ENCODE measurements at regions not wholly inside any gene's neighbourhood (a gene's known extent, or its start where the extent isn't known, plus 50 kb on each side); places are given as distances from the start of the nearest gene placed in this dataset.

DNA sequence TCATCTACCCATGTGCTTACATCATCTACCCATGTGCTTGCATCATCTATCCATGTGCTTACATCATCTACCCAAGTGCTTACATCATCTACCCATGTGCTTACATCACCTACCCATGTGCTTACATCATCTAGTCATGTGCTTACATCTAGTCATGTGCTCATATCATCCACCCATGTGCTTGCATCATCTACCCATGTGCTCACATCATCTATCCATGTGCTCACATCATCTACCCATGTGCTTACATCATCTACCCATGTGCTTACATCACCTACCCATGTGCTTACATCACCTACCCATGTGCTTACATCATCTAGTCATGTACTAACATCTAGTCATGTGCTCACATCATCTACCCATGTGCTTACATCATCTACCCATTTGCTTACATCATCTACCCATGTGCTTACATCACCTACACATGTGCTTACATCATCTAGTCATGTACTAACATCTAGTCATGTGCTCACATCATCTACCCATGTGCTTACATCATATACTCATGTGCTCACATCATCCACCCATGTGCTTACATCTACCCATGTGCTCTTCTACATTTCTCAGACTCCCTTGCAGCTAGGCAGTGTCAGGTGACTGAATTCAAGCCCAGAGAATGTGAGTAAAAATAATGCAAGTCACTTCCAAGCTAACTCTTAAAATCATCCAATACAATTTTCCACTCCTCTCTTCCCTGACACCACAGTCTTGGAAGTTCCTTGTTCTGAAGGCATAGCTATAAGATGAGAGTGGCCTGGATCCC lies 196.8 kb downstream of the CBLN1 start:
- Mint-ChIP-seq H3K27me3 (ENCODE audit: unreplicated experiment) (no peaks in the 10 kb centered on the region), H3K36me3 (ENCODE audit: unreplicated experiment) (no peaks in the 10 kb centered on the region), H3K4me1 (ENCODE audit: unreplicated experiment) (no peaks in the 10 kb centered on the region), H3K4me3 (ENCODE audit: unreplicated experiment) (no peak overlapping the region), H3K9me3 (ENCODE audit: unreplicated experiment) (peaks cover 52% of the 10 kb centered on the region), H3K27ac (ENCODE audit: unreplicated experiment) (no peak overlapping the region)
- DNase-seq (ENCODE audit: extremely low spot score, unreplicated experiment): no peak
- TF ChIP-seq, protein P1, sequence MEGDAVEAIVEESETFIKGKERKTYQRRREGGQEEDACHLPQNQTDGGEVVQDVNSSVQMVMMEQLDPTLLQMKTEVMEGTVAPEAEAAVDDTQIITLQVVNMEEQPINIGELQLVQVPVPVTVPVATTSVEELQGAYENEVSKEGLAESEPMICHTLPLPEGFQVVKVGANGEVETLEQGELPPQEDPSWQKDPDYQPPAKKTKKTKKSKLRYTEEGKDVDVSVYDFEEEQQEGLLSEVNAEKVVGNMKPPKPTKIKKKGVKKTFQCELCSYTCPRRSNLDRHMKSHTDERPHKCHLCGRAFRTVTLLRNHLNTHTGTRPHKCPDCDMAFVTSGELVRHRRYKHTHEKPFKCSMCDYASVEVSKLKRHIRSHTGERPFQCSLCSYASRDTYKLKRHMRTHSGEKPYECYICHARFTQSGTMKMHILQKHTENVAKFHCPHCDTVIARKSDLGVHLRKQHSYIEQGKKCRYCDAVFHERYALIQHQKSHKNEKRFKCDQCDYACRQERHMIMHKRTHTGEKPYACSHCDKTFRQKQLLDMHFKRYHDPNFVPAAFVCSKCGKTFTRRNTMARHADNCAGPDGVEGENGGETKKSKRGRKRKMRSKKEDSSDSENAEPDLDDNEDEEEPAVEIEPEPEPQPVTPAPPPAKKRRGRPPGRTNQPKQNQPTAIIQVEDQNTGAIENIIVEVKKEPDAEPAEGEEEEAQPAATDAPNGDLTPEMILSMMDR (IDR thresholded peaks at IDR 0.05): no peak

DNA sequence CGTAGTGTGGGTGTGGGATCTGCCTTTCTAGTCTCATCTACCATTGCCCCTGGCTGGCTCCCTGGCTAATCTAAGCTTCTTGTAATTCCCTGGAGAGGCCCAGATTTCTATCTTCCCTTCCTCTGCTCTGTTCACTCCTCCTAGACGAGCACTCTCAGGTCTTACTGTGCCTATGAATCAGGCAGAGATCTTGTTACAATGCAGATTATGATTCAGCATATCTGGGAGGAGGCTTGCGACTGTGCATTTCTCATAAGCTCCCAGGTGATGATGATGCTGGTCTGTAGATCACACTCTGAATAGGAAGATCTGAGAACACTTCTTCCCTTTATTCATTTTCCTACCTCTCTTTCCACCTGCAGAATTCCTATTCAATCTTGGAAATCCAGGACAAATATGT lies 200.1 kb downstream of the CBLN1 start:
- Mint-ChIP-seq H3K9me3 (ENCODE audit: unreplicated experiment) (peaks cover 59% of the 10 kb centered on the region), H3K4me3 (ENCODE audit: unreplicated experiment) (no peak overlapping the region), H3K36me3 (ENCODE audit: unreplicated experiment) (no peaks in the 10 kb centered on the region), H3K4me1 (ENCODE audit: unreplicated experiment) (no peaks in the 10 kb centered on the region), H3K27me3 (ENCODE audit: unreplicated experiment) (no peaks in the 10 kb centered on the region), H3K27ac (ENCODE audit: unreplicated experiment) (no peak overlapping the region)
- TF ChIP-seq, protein P1 (IDR thresholded peaks at IDR 0.05): no peak
- DNase-seq (ENCODE audit: extremely low spot score, unreplicated experiment): peak; percentile 25

GRCh38 chr16:49081086-49081485 lies 200.6 kb downstream of the CBLN1 start:
- no peak overlapping the region for H3K4me3 Mint-ChIP-seq (ENCODE audit: unreplicated experiment)
- no peaks in the 10 kb centered on the region for H3K36me3 Mint-ChIP-seq (ENCODE audit: unreplicated experiment)
- H3K27me3 Mint-ChIP-seq (ENCODE audit: unreplicated experiment): no peaks in the 10 kb centered on the region
- TF ChIP-seq, protein P1 (IDR thresholded peaks at IDR 0.05): no peak
- no peak overlapping the region for H3K27ac Mint-ChIP-seq (ENCODE audit: unreplicated experiment)
- DNase-seq (ENCODE audit: extremely low spot score, unreplicated experiment): peak; percentile 73
- H3K4me1 Mint-ChIP-seq (ENCODE audit: unreplicated experiment): no peaks in the 10 kb centered on the region
- peaks cover 63% of the 10 kb centered on the region for H3K9me3 Mint-ChIP-seq (ENCODE audit: unreplicated experiment)

GRCh38 chr16:49078571-49078970 lies 203.1 kb downstream of the CBLN1 start:
- Mint-ChIP-seq H3K4me1 (ENCODE audit: unreplicated experiment) (no peaks in the 10 kb centered on the region), H3K36me3 (ENCODE audit: unreplicated experiment) (no peaks in the 10 kb centered on the region), H3K9me3 (ENCODE audit: unreplicated experiment) (peaks cover 60% of the 10 kb centered on the region), H3K4me3 (ENCODE audit: unreplicated experiment) (no peak overlapping the region), H3K27me3 (ENCODE audit: unreplicated experiment) (no peaks in the 10 kb centered on the region), H3K27ac (ENCODE audit: unreplicated experiment) (no peak overlapping the region)
- TF ChIP-seq, protein P1 (IDR thresholded peaks at IDR 0.05): no peak
- peak; percentile 36 for DNase-seq (ENCODE audit: extremely low spot score, unreplicated experiment)

DNA sequence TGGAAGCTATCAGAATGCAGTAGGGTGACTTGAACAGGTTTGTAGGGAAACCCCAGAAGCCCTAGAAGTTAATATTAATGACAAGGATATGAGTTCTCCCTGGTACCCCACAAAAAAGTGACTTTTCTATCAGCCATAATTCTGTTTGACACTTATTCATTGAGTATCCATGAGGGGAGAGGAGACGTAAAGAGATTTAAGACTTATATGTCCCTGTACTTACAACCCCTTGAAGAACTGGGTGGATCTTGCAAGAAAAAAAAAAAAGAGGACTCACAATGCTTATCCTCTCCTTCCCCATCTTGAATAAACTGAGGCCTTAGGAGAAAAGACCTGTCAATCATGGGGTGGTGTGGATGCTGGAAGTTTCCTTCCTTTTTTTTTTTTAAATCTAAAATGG lies 203.5 kb downstream of the CBLN1 start:
- Mint-ChIP-seq H3K9me3 (ENCODE audit: unreplicated experiment) (peaks cover 57% of the 10 kb centered on the region), H3K4me1 (ENCODE audit: unreplicated experiment) (no peaks in the 10 kb centered on the region), H3K36me3 (ENCODE audit: unreplicated experiment) (no peaks in the 10 kb centered on the region), H3K27me3 (ENCODE audit: unreplicated experiment) (no peaks in the 10 kb centered on the region), H3K27ac (ENCODE audit: unreplicated experiment) (no peak overlapping the region), H3K4me3 (ENCODE audit: unreplicated experiment) (no peak overlapping the region)
- no peak for DNase-seq (ENCODE audit: extremely low spot score, unreplicated experiment)
- TF ChIP-seq, protein P1 (IDR thresholded peaks at IDR 0.05): no peak

Measured in osteocyte (in vitro differentiated cells).